ENCODE measurements at regions not wholly inside any gene's neighbourhood (a gene's known extent, or its start where the extent isn't known, plus 50 kb on each side); places are given as distances from the start of the nearest gene placed in this dataset.

DNA sequence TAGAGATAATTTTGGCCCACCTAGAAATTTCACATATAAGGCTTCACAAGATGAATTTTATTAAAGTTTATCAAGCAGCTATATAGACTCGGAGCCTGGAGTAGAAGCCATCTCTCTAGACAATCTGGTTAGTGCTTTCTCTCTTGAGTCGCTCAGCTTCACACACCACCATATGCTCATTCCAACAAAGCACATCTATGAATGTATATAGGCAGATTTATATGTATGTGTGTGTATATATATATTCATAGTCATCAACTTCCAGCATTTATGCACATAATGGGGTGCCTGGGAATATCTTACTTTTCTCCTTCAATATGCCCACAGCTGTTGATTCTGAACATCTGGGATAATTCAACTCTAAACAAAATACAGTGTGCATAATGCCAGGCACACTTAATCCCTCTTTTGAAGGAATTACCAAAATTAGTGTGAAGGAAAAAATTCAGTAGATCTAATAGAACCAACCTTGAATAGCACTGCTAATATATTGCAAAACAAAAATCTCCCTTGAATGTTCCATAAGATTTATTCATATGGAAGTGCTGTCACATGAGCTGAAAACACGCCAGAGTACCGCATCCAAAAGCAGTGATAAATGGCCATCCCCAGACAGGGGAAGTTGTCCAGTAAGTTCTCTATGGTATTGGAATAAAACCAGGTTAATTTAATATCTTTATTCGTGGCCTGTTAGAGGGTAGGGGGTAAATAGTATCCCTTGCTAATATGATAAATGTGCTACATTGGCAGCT is 56.0 kb upstream of the MOCS2 start:
- intact Hi-C loops (cut with micrococcal nuclease) = no loop called here
- Histone ChIP-seq H3F3A (ENCODE audit: low read length, unreplicated experiment) (no peaks in the 10 kb centered on the region), H3K4me3 (ENCODE audit: low read length) (no peak overlapping the region), H3K4me1 (ENCODE audit: insufficient read depth, low read length) (peaks cover 3% of the 10 kb centered on the region; the same call in 1 of the 2 replicates), H3K4me2 (ENCODE audit: low read length) (no peak overlapping the region), H3K9me3 (ENCODE audit: low read length) (no peaks in the 10 kb centered on the region), H3K27me3 (ENCODE audit: low read length) (no peaks in the 10 kb centered on the region), H3K9ac (ENCODE audit: low read length) (no peak overlapping the region), H2AFZ (ENCODE audit: low read length) (no peak overlapping the region), H4K20me1 (ENCODE audit: low read length) (no peaks in the 10 kb centered on the region), H3K27ac (ENCODE audit: low read length) (no peak overlapping the region), H3K36me3 (ENCODE audit: low read depth, low read length) (no peaks in the 10 kb centered on the region), H3K9me2 (replicated peaks; ENCODE audit: low read length) (no peaks in the 10 kb centered on the region), H3K79me2 (ENCODE audit: low read length) (no peaks in the 10 kb centered on the region)
- CTCF ChIA-PET = no interaction called here
- ATAC-seq (no peak), DNase-seq (no peak)
- POLR2A ChIA-PET (ENCODE audit: unreplicated experiment) = no interaction called here
- BruUV-seq (replicated peaks) = no TSS peak
- no peak for TF ChIP-seq EZH2 (IDR thresholded peaks at IDR 0.05; ENCODE audit: low read length, unreplicated experiment)
- TF ChIP-seq, protein P1, sequence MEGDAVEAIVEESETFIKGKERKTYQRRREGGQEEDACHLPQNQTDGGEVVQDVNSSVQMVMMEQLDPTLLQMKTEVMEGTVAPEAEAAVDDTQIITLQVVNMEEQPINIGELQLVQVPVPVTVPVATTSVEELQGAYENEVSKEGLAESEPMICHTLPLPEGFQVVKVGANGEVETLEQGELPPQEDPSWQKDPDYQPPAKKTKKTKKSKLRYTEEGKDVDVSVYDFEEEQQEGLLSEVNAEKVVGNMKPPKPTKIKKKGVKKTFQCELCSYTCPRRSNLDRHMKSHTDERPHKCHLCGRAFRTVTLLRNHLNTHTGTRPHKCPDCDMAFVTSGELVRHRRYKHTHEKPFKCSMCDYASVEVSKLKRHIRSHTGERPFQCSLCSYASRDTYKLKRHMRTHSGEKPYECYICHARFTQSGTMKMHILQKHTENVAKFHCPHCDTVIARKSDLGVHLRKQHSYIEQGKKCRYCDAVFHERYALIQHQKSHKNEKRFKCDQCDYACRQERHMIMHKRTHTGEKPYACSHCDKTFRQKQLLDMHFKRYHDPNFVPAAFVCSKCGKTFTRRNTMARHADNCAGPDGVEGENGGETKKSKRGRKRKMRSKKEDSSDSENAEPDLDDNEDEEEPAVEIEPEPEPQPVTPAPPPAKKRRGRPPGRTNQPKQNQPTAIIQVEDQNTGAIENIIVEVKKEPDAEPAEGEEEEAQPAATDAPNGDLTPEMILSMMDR (conservative IDR thresholded peaks at IDR 0.05; ENCODE audit: low read depth, low read length) = no peak
- TF ChIP-seq EZH2phosphoT487 (IDR thresholded peaks at IDR 0.05; ENCODE audit: borderline replicate concordance, low read length) = no peak

DNA sequence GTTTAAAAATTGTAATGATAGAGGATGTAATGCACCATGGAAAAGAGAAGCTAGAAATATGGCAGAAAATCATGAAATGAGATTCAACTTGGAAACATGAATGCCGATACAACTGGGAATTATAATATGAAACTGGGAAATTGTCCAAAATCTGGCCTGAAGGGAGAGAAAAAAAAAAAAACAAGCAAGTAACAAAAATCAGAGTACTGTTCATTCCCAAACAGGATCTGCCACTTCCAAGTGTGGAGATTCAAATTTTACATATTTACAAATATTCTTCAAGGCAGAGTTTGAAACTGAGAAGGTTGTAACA is 56.6 kb upstream of the MOCS2 start:
- Histone ChIP-seq H2AFZ (ENCODE audit: low read length) (no peak overlapping the region), H4K20me1 (ENCODE audit: low read length) (no peaks in the 10 kb centered on the region), H3K4me1 (ENCODE audit: insufficient read depth, low read length) (peaks cover 7% of the 10 kb centered on the region), H3F3A (ENCODE audit: low read length, unreplicated experiment) (no peaks in the 10 kb centered on the region), H3K4me2 (ENCODE audit: low read length) (no peak overlapping the region), H3K9me3 (ENCODE audit: low read length) (no peaks in the 10 kb centered on the region), H3K27ac (ENCODE audit: low read length) (no peak overlapping the region), H3K79me2 (ENCODE audit: low read length) (no peaks in the 10 kb centered on the region), H3K9me2 (replicated peaks; ENCODE audit: low read length) (no peaks in the 10 kb centered on the region), H3K9ac (ENCODE audit: low read length) (no peak overlapping the region), H3K4me3 (ENCODE audit: low read length) (no peak overlapping the region), H3K36me3 (ENCODE audit: low read depth, low read length) (no peaks in the 10 kb centered on the region), H3K27me3 (ENCODE audit: low read length) (no peaks in the 10 kb centered on the region)
- intact Hi-C loops (cut with micrococcal nuclease) = no loop called here
- ChIA-PET POLR2A (ENCODE audit: unreplicated experiment) (no interaction called here), CTCF (no interaction called here)
- ATAC-seq = no peak
- DNase-seq = no peak
- no peak for TF ChIP-seq EZH2 (IDR thresholded peaks at IDR 0.05; ENCODE audit: low read length, unreplicated experiment)
- TF ChIP-seq, protein P1 (conservative IDR thresholded peaks at IDR 0.05; ENCODE audit: low read depth, low read length) = no peak
- no peak for TF ChIP-seq EZH2phosphoT487 (IDR thresholded peaks at IDR 0.05; ENCODE audit: borderline replicate concordance, low read length)
- BruUV-seq (replicated peaks) = no TSS peak

- no peak overlapping the region for H3K4me2 ChIP-seq (ENCODE audit: low read length)
- TF ChIP-seq, protein P1 (conservative IDR thresholded peaks at IDR 0.05; ENCODE audit: low read depth, low read length) = no peak
- TF ChIP-seq EZH2phosphoT487 (IDR thresholded peaks at IDR 0.05; ENCODE audit: borderline replicate concordance, low read length) = no peak
- TF ChIP-seq EZH2 (IDR thresholded peaks at IDR 0.05; ENCODE audit: low read length, unreplicated experiment) = no peak
- H3F3A ChIP-seq (ENCODE audit: low read length, unreplicated experiment) = no peaks in the 10 kb centered on the region
- no peak overlapping the region for H3K9ac ChIP-seq (ENCODE audit: low read length)
- H3K27me3 ChIP-seq (ENCODE audit: low read length) = no peaks in the 10 kb centered on the region
- no peak overlapping the region for H2AFZ ChIP-seq (ENCODE audit: low read length)
- H3K36me3 ChIP-seq (ENCODE audit: low read depth, low read length) = no peaks in the 10 kb centered on the region
- H3K27ac ChIP-seq (ENCODE audit: low read length) = no peak overlapping the region
- peaks cover 9% of the 10 kb centered on the region for H3K4me1 ChIP-seq (ENCODE audit: insufficient read depth, low read length)
- intact Hi-C loops (cut with micrococcal nuclease) = no loop called here
- H3K79me2 ChIP-seq (ENCODE audit: low read length) = no peaks in the 10 kb centered on the region
- H3K9me3 ChIP-seq (ENCODE audit: low read length) = no peaks in the 10 kb centered on the region
- ChIA-PET CTCF (no interaction called here), POLR2A (ENCODE audit: unreplicated experiment) (no interaction called here)
- ATAC-seq (no peak), DNase-seq (no peak)
- no peaks in the 10 kb centered on the region for H4K20me1 ChIP-seq (ENCODE audit: low read length)
- BruUV-seq (replicated peaks) = no TSS peak
- no peak overlapping the region for H3K4me3 ChIP-seq (ENCODE audit: low read length)
- no peaks in the 10 kb centered on the region for H3K9me2 ChIP-seq (replicated peaks; ENCODE audit: low read length)
These were observed 58.3 kb upstream of the MOCS2 start for GRCh38 chr5:53167836-53168235.

Measured in PC-3 (cell line).